B cell (primary cell): ENCODE measurements at regions not wholly inside any gene's neighbourhood (a gene's known extent, or its start where the extent isn't known, plus 50 kb on each side); places are given as distances from the start of the nearest gene placed in this dataset.

Experiments
- EZH2 ChIP-seq: IDR thresholded peaks from 2 replicates; pipeline ENCODE4 v1.6.1; 2012; ENCODE audit warnings: borderline replicate concordance, low read depth, mild to moderate bottlenecking, moderate library complexity, low read length; ENCODE audit not compliant: insufficient read depth, poor library complexity, severe bottlenecking
- TF ChIP-seq, protein P1 (sequence below): fragments of 200-600 bp; IDR thresholded peaks from one replicate; pipeline ENCODE4 v1.8.0; 2022; ENCODE audit warnings: antibody characterized with exemption, mild to moderate bottlenecking

DNA sequence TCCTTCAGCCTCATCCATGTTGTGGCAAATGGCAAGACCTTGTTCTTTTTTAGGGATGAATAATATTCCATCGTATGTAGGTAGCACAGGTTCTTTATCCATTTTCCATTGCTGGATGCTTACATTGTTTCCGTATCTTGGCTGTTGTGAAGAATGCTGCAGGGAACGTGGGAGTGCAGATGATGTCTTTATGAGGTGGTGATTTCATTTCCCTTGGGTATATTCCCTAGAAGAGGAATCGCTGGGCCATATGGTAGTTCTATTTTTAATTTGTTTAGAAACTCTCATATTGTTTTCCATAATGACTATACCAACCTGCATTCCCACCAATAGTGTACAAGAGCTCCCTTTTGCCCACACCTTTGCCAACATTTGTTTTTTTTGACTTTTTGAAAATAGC is 186.3 kb upstream of the TMTC4 start:
- TF ChIP-seq, protein P1, sequence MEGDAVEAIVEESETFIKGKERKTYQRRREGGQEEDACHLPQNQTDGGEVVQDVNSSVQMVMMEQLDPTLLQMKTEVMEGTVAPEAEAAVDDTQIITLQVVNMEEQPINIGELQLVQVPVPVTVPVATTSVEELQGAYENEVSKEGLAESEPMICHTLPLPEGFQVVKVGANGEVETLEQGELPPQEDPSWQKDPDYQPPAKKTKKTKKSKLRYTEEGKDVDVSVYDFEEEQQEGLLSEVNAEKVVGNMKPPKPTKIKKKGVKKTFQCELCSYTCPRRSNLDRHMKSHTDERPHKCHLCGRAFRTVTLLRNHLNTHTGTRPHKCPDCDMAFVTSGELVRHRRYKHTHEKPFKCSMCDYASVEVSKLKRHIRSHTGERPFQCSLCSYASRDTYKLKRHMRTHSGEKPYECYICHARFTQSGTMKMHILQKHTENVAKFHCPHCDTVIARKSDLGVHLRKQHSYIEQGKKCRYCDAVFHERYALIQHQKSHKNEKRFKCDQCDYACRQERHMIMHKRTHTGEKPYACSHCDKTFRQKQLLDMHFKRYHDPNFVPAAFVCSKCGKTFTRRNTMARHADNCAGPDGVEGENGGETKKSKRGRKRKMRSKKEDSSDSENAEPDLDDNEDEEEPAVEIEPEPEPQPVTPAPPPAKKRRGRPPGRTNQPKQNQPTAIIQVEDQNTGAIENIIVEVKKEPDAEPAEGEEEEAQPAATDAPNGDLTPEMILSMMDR = no peak
- TF ChIP-seq EZH2 = no peak
